ENCODE measurements at regions not wholly inside any gene's neighbourhood (a gene's known extent, or its start where the extent isn't known, plus 50 kb on each side); places are given as distances from the start of the nearest gene placed in this dataset.

GRCh38 chr6:63440594-63440993 is 120.8 kb upstream of the LGSN start:
- no peak for DNase-seq
- H3K36me3 ChIP-seq: no peaks in the 10 kb centered on the region
- no peaks in the 10 kb centered on the region for H3K4me1 ChIP-seq
- H3K27ac ChIP-seq (replicated peaks): no peak overlapping the region
- no peaks in the 10 kb centered on the region for H3K9me3 ChIP-seq (replicated peaks)
- H3K27me3 ChIP-seq (ENCODE audit: low read depth): no peaks in the 10 kb centered on the region
- TF ChIP-seq CTCF (IDR thresholded peaks at IDR 0.05; ENCODE audit: borderline replicate concordance): no peak
- intact Hi-C loops (cut with micrococcal nuclease): no loop called here
- H3K4me3 ChIP-seq: no peak overlapping the region

- Histone ChIP-seq H3K36me3 (no peaks in the 10 kb centered on the region), H3K27me3 (ENCODE audit: low read depth) (no peaks in the 10 kb centered on the region), H3K4me3 (no peak overlapping the region), H3K9me3 (replicated peaks) (no peaks in the 10 kb centered on the region), H3K27ac (replicated peaks) (no peak overlapping the region), H3K4me1 (no peaks in the 10 kb centered on the region)
- intact Hi-C loops (cut with micrococcal nuclease): no loop called here
- DNase-seq: no peak
- TF ChIP-seq CTCF (IDR thresholded peaks at IDR 0.05; ENCODE audit: borderline replicate concordance): no peak
Observed at GRCh38 chr6:63441266-63441956, 121.6 kb upstream of the LGSN start.

DNA sequence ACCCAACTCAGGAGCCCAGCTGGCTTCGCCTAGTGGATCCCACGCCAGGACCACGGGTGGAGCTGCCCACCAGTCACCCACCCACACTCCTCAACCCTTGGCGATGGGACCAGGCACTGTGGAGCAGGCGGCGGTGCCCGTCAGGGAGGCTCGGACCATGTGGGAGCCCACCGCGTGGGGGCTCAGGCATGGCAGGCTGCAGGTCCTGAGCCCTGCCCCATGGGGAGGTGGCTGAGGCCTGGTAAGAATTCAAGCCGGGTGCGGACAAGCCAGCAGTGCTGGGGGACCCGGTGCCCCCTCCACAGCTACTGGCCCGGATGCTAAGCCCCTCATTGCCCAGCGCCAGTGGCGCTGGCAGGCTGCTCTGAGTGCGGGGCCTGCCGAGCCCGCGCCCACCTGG is 123.1 kb upstream of the LGSN start:
- no peaks in the 10 kb centered on the region for H3K9me3 ChIP-seq (replicated peaks)
- intact Hi-C loops (cut with micrococcal nuclease): no loop called here
- no peaks in the 10 kb centered on the region for H3K36me3 ChIP-seq
- DNase-seq: no peak
- no peak overlapping the region for H3K27ac ChIP-seq (replicated peaks)
- no peak overlapping the region for H3K4me3 ChIP-seq
- no peak for TF ChIP-seq CTCF (IDR thresholded peaks at IDR 0.05; ENCODE audit: borderline replicate concordance)
- no peaks in the 10 kb centered on the region for H3K27me3 ChIP-seq (ENCODE audit: low read depth)
- peaks cover 4% of the 10 kb centered on the region for H3K4me1 ChIP-seq

- no peak for DNase-seq
- no peak overlapping the region for H3K27ac ChIP-seq (replicated peaks)
- peaks cover 4% of the 10 kb centered on the region for H3K4me1 ChIP-seq
- no peaks in the 10 kb centered on the region for H3K9me3 ChIP-seq (replicated peaks)
- no peak overlapping the region for H3K4me3 ChIP-seq
- intact Hi-C loops (cut with micrococcal nuclease): no loop called here
- no peaks in the 10 kb centered on the region for H3K27me3 ChIP-seq (ENCODE audit: low read depth)
- no peak for TF ChIP-seq CTCF (IDR thresholded peaks at IDR 0.05; ENCODE audit: borderline replicate concordance)
- no peaks in the 10 kb centered on the region for H3K36me3 ChIP-seq
Observed at GRCh38 chr6:63444768-63445167, 125.0 kb upstream of the LGSN start.

GRCh38 chr6:63446405-63446804 is 125.9 kb upstream of the LOC128125822 start:
- no peaks in the 10 kb centered on the region for H3K27me3 ChIP-seq (ENCODE audit: low read depth)
- DNase-seq: no peak
- H3K4me3 ChIP-seq: no peak overlapping the region
- no peaks in the 10 kb centered on the region for H3K36me3 ChIP-seq
- no peak overlapping the region for H3K27ac ChIP-seq (replicated peaks)
- intact Hi-C loops (cut with micrococcal nuclease): no loop called here
- H3K9me3 ChIP-seq (replicated peaks): peaks cover 5% of the 10 kb centered on the region
- no peak for TF ChIP-seq CTCF (IDR thresholded peaks at IDR 0.05; ENCODE audit: borderline replicate concordance)
- peaks cover 4% of the 10 kb centered on the region for H3K4me1 ChIP-seq
